ENCODE measurements at regions not wholly inside any gene's neighbourhood (a gene's known extent, or its start where the extent isn't known, plus 50 kb on each side); places are given as distances from the start of the nearest gene placed in this dataset.

GRCh38 chr12:115474539-115475353, 790.8 kb upstream of the TBX3 start:
- no peaks in the 10 kb centered on the region for H3K36me3 Mint-ChIP-seq (ENCODE audit: low read depth)
- H3K4me1 Mint-ChIP-seq (ENCODE audit: low read depth), result no peaks in the 10 kb centered on the region
- no peak overlapping the region for H3K27ac Mint-ChIP-seq
- H3K9me3 Mint-ChIP-seq, result no peaks in the 10 kb centered on the region
- no peak overlapping the region for H3K4me3 Mint-ChIP-seq (ENCODE audit: low read depth)
- no peaks in the 10 kb centered on the region for H3K27me3 Mint-ChIP-seq (ENCODE audit: low read depth)
- no peak for DNase-seq (ENCODE audit: low spot score)
- intact Hi-C loops (cut with micrococcal nuclease), result no loop called here

GRCh38 chr12:115473257-115473956, 789.4 kb upstream of the TBX3 start:
- no peak for DNase-seq (ENCODE audit: low spot score)
- Mint-ChIP-seq H3K9me3 (no peaks in the 10 kb centered on the region), H3K27me3 (ENCODE audit: low read depth) (no peaks in the 10 kb centered on the region), H3K4me1 (ENCODE audit: low read depth) (no peaks in the 10 kb centered on the region), H3K27ac (no peak overlapping the region), H3K4me3 (ENCODE audit: low read depth) (no peak overlapping the region), H3K36me3 (ENCODE audit: low read depth) (no peaks in the 10 kb centered on the region)
- intact Hi-C loops (cut with micrococcal nuclease), result no loop called here

GRCh38 chr12:115472852-115473251, 788.9 kb upstream of the TBX3 start:
- no peak overlapping the region for H3K4me3 Mint-ChIP-seq (ENCODE audit: low read depth)
- no peaks in the 10 kb centered on the region for H3K9me3 Mint-ChIP-seq
- H3K36me3 Mint-ChIP-seq (ENCODE audit: low read depth), result no peaks in the 10 kb centered on the region
- intact Hi-C loops (cut with micrococcal nuclease), result no loop called here
- H3K27ac Mint-ChIP-seq, result no peak overlapping the region
- H3K4me1 Mint-ChIP-seq (ENCODE audit: low read depth), result no peaks in the 10 kb centered on the region
- H3K27me3 Mint-ChIP-seq (ENCODE audit: low read depth), result no peaks in the 10 kb centered on the region
- no peak for DNase-seq (ENCODE audit: low spot score)

- intact Hi-C loops (cut with micrococcal nuclease), result no loop called here
- no peak for DNase-seq (ENCODE audit: low spot score)
- no peaks in the 10 kb centered on the region for H3K4me1 Mint-ChIP-seq (ENCODE audit: low read depth)
- H3K4me3 Mint-ChIP-seq (ENCODE audit: low read depth), result no peak overlapping the region
- no peak overlapping the region for H3K27ac Mint-ChIP-seq
- no peaks in the 10 kb centered on the region for H3K9me3 Mint-ChIP-seq
- no peaks in the 10 kb centered on the region for H3K27me3 Mint-ChIP-seq (ENCODE audit: low read depth)
- no peaks in the 10 kb centered on the region for H3K36me3 Mint-ChIP-seq (ENCODE audit: low read depth)
Observed at GRCh38 chr12:115470977-115471376, 787.0 kb upstream of the TBX3 start.

GRCh38 chr12:115470526-115470925, 786.6 kb upstream of the TBX3 start:
- H3K36me3 Mint-ChIP-seq (ENCODE audit: low read depth), result no peaks in the 10 kb centered on the region
- intact Hi-C loops (cut with micrococcal nuclease), result no loop called here
- H3K27me3 Mint-ChIP-seq (ENCODE audit: low read depth), result no peaks in the 10 kb centered on the region
- no peak for DNase-seq (ENCODE audit: low spot score)
- H3K4me1 Mint-ChIP-seq (ENCODE audit: low read depth), result no peaks in the 10 kb centered on the region
- no peaks in the 10 kb centered on the region for H3K9me3 Mint-ChIP-seq
- no peak overlapping the region for H3K27ac Mint-ChIP-seq
- no peak overlapping the region for H3K4me3 Mint-ChIP-seq (ENCODE audit: low read depth)

- Mint-ChIP-seq H3K4me3 (ENCODE audit: low read depth) (no peak overlapping the region), H3K36me3 (ENCODE audit: low read depth) (no peaks in the 10 kb centered on the region), H3K27me3 (ENCODE audit: low read depth) (no peaks in the 10 kb centered on the region), H3K4me1 (ENCODE audit: low read depth) (no peaks in the 10 kb centered on the region), H3K9me3 (no peaks in the 10 kb centered on the region), H3K27ac (no peak overlapping the region)
- intact Hi-C loops (cut with micrococcal nuclease), result no loop called here
- DNase-seq (ENCODE audit: low spot score), result no peak
Observed at GRCh38 chr12:115468087-115468510, 784.1 kb upstream of the TBX3 start.

GRCh38 chr12:115467531-115467930, 783.6 kb upstream of the TBX3 start:
- no peak overlapping the region for H3K4me3 Mint-ChIP-seq (ENCODE audit: low read depth)
- intact Hi-C loops (cut with micrococcal nuclease), result no loop called here
- no peak for DNase-seq (ENCODE audit: low spot score)
- H3K27ac Mint-ChIP-seq, result no peak overlapping the region
- no peaks in the 10 kb centered on the region for H3K4me1 Mint-ChIP-seq (ENCODE audit: low read depth)
- no peaks in the 10 kb centered on the region for H3K9me3 Mint-ChIP-seq
- H3K36me3 Mint-ChIP-seq (ENCODE audit: low read depth), result no peaks in the 10 kb centered on the region
- H3K27me3 Mint-ChIP-seq (ENCODE audit: low read depth), result no peaks in the 10 kb centered on the region

- H3K9me3 Mint-ChIP-seq, result peaks cover 6% of the 10 kb centered on the region
- no peaks in the 10 kb centered on the region for H3K4me1 Mint-ChIP-seq (ENCODE audit: low read depth)
- intact Hi-C loops (cut with micrococcal nuclease), result no loop called here
- H3K4me3 Mint-ChIP-seq (ENCODE audit: low read depth), result no peak overlapping the region
- no peaks in the 10 kb centered on the region for H3K36me3 Mint-ChIP-seq (ENCODE audit: low read depth)
- no peak for DNase-seq (ENCODE audit: low spot score)
- no peak overlapping the region for H3K27ac Mint-ChIP-seq
- no peaks in the 10 kb centered on the region for H3K27me3 Mint-ChIP-seq (ENCODE audit: low read depth)
Observed at GRCh38 chr12:115466076-115466475, 782.1 kb upstream of the TBX3 start.

- Mint-ChIP-seq H3K27ac (no peak overlapping the region), H3K4me3 (ENCODE audit: low read depth) (no peak overlapping the region), H3K4me1 (ENCODE audit: low read depth) (no peaks in the 10 kb centered on the region)
Observed at GRCh38 chr12:115464661-115465060, 780.7 kb upstream of the TBX3 start.

GRCh38 chr12:115464111-115464581, 780.2 kb upstream of the TBX3 start:
- Mint-ChIP-seq H3K4me3 (ENCODE audit: low read depth) (no peak overlapping the region), H3K27me3 (ENCODE audit: low read depth) (no peaks in the 10 kb centered on the region)

More at GRCh38 chr12:115464661-115465060, 780.7 kb upstream of the TBX3 start:
- intact Hi-C loops (cut with micrococcal nuclease), result no loop called here
- Mint-ChIP-seq H3K27me3 (ENCODE audit: low read depth) (no peaks in the 10 kb centered on the region), H3K9me3 (peaks cover 10% of the 10 kb centered on the region), H3K36me3 (ENCODE audit: low read depth) (no peaks in the 10 kb centered on the region)
- no peak for DNase-seq (ENCODE audit: low spot score)

GRCh38 chr12:115461401-115461800, 777.4 kb upstream of the TBX3 start:
- H3K27ac Mint-ChIP-seq, result no peak overlapping the region
- no peak for DNase-seq (ENCODE audit: low spot score)
- H3K4me1 Mint-ChIP-seq (ENCODE audit: low read depth), result no peaks in the 10 kb centered on the region
- peaks cover 10% of the 10 kb centered on the region for H3K9me3 Mint-ChIP-seq
- no peaks in the 10 kb centered on the region for H3K27me3 Mint-ChIP-seq (ENCODE audit: low read depth)
- H3K4me3 Mint-ChIP-seq (ENCODE audit: low read depth), result no peak overlapping the region
- H3K36me3 Mint-ChIP-seq (ENCODE audit: low read depth), result no peaks in the 10 kb centered on the region
- intact Hi-C loops (cut with micrococcal nuclease), result no loop called here

More at GRCh38 chr12:115464111-115464581, 780.2 kb upstream of the TBX3 start:
- Mint-ChIP-seq H3K36me3 (ENCODE audit: low read depth) (no peaks in the 10 kb centered on the region), H3K27ac (no peak overlapping the region), H3K9me3 (peaks cover 10% of the 10 kb centered on the region), H3K4me1 (ENCODE audit: low read depth) (no peaks in the 10 kb centered on the region)
- intact Hi-C loops (cut with micrococcal nuclease), result no loop called here
- DNase-seq (ENCODE audit: low spot score), result no peak

GRCh38 chr12:115457798-115458197, 773.8 kb upstream of the TBX3 start:
- no peaks in the 10 kb centered on the region for H3K4me1 Mint-ChIP-seq (ENCODE audit: low read depth)
- intact Hi-C loops (cut with micrococcal nuclease), result no loop called here
- no peak overlapping the region for H3K4me3 Mint-ChIP-seq (ENCODE audit: low read depth)
- no peak overlapping the region for H3K27ac Mint-ChIP-seq
- DNase-seq (ENCODE audit: low spot score), result no peak
- H3K27me3 Mint-ChIP-seq (ENCODE audit: low read depth), result peaks cover 4% of the 10 kb centered on the region
- peaks cover 10% of the 10 kb centered on the region for H3K9me3 Mint-ChIP-seq
- H3K36me3 Mint-ChIP-seq (ENCODE audit: low read depth), result no peaks in the 10 kb centered on the region

Measured in activated T-helper 2 cell treated with anti-CD3 and anti-CD28 coated beads, Interferon-gamma antibody, Interleukin-2, Interleukin-4, amounts not matched to agents 10 μg/mL and 5 μg/mL and 100 μg/mL, durations not matched to agents 14 hours and 24 hours and 36 hours (primary cell).